ENCODE measurements at regions not wholly inside any gene's neighbourhood (a gene's known extent, or its start where the extent isn't known, plus 50 kb on each side); places are given as distances from the start of the nearest gene placed in this dataset.
A peak's percentile ranks its signal among the peaks of the same experiment; 100 is the strongest.

GRCh38 chr15:35320158-35320780 is 225.7 kb downstream of the DPH6 start:
- no peak for DNase-seq (ENCODE audit: low spot score)

GRCh38 chr15:35319354-35319753 is 226.6 kb downstream of the DPH6 start:
- no peak for DNase-seq (ENCODE audit: low spot score)

- DNase-seq (ENCODE audit: low spot score), result no peak
These were observed 228.7 kb downstream of the DPH6 start for GRCh38 chr15:35317217-35317616.

GRCh38 chr15:35312344-35312743 is 227.2 kb upstream of the NANOGP8 start:
- no peak for DNase-seq (ENCODE audit: low spot score)

GRCh38 chr15:35311615-35312014 is 226.5 kb upstream of the NANOGP8 start:
- no peak for DNase-seq (ENCODE audit: low spot score)

GRCh38 chr15:35309886-35310285 is 224.8 kb upstream of the NANOGP8 start:
- DNase-seq (ENCODE audit: low spot score), result no peak

- no peak for DNase-seq (ENCODE audit: low spot score)
These were observed 223.7 kb upstream of the NANOGP8 start for GRCh38 chr15:35308802-35309201.

GRCh38 chr15:35307676-35308075 is 222.6 kb upstream of the NANOGP8 start:
- DNase-seq (ENCODE audit: low spot score), result no peak

- DNase-seq (ENCODE audit: low spot score), result no peak
These were observed 221.9 kb upstream of the NANOGP8 start for GRCh38 chr15:35307026-35307425.

GRCh38 chr15:35306361-35306981 is 221.4 kb upstream of the NANOGP8 start:
- no peak for DNase-seq (ENCODE audit: low spot score)

GRCh38 chr15:35305946-35306345 is 220.9 kb upstream of the NANOGP8 start:
- DNase-seq (ENCODE audit: low spot score), result no peak

- no peak for DNase-seq (ENCODE audit: low spot score)
These were observed 220.0 kb upstream of the NANOGP8 start for GRCh38 chr15:35305031-35305550.

- DNase-seq (ENCODE audit: low spot score), result no peak
These were observed 219.3 kb upstream of the NANOGP8 start for GRCh38 chr15:35304389-35304788.

- DNase-seq (ENCODE audit: low spot score), result no peak
These were observed 217.2 kb upstream of the NANOGP8 start for GRCh38 chr15:35302334-35302733.

GRCh38 chr15:35301088-35301487 is 216.0 kb upstream of the NANOGP8 start:
- DNase-seq (ENCODE audit: low spot score), result no peak

- DNase-seq (ENCODE audit: low spot score), result no peak
These were observed 214.1 kb upstream of the NANOGP8 start for GRCh38 chr15:35299059-35299735.

GRCh38 chr15:35298509-35298908 is 213.4 kb upstream of the NANOGP8 start:
- DNase-seq (ENCODE audit: low spot score), result no peak

GRCh38 chr15:35293353-35294130 is 208.4 kb upstream of the NANOGP8 start:
- peak; percentile 85 for DNase-seq (ENCODE audit: low spot score)

- peak; percentile 51 for DNase-seq (ENCODE audit: low spot score)
These were observed 205.2 kb upstream of the NANOGP8 start for GRCh38 chr15:35290301-35290721.

- peak; percentile 36 for DNase-seq (ENCODE audit: low spot score)
These were observed 204.0 kb upstream of the NANOGP8 start for GRCh38 chr15:35289024-35289617.

GRCh38 chr15:35288580-35288979 is 203.5 kb upstream of the NANOGP8 start:
- no peak for DNase-seq (ENCODE audit: low spot score)

- no peak for DNase-seq (ENCODE audit: low spot score)
These were observed 201.6 kb upstream of the NANOGP8 start for GRCh38 chr15:35286721-35287120.
